ENCODE measurements at regions not wholly inside any gene's neighbourhood (a gene's known extent, or its start where the extent isn't known, plus 50 kb on each side); places are given as distances from the start of the nearest gene placed in this dataset.

- H3K4me3 ChIP-seq: no peak overlapping the region
Measured at GRCh38 chr2:52390651-52391050, 1358.7 kb upstream of the NRXN1 start.

GRCh38 chr2:52387937-52388590, 1356.1 kb upstream of the NRXN1 start:
- H3K9me3 ChIP-seq: no peaks in the 10 kb centered on the region
- DNase-seq: no peak
- H3K4me1 ChIP-seq: no peaks in the 10 kb centered on the region
- no peaks in the 10 kb centered on the region for H3K27me3 ChIP-seq
- TF ChIP-seq CTCF (IDR thresholded peaks at IDR 0.05) (no peak), POLR2A (IDR thresholded peaks at IDR 0.05) (no peak)
- no peak overlapping the region for H3K4me3 ChIP-seq
- no peaks in the 10 kb centered on the region for H3K36me3 ChIP-seq
- no peak overlapping the region for H3K27ac ChIP-seq

More at GRCh38 chr2:52390651-52391050, 1358.7 kb upstream of the NRXN1 start:
- no peaks in the 10 kb centered on the region for H3K4me1 ChIP-seq
- DNase-seq: no peak
- H3K27me3 ChIP-seq: no peaks in the 10 kb centered on the region
- H3K36me3 ChIP-seq: no peaks in the 10 kb centered on the region
- H3K9me3 ChIP-seq: no peaks in the 10 kb centered on the region
- H3K27ac ChIP-seq: no peak overlapping the region
- TF ChIP-seq POLR2A (IDR thresholded peaks at IDR 0.05): no peak
- TF ChIP-seq CTCF (IDR thresholded peaks at IDR 0.05): no peak

- Histone ChIP-seq H3K9me3 (no peaks in the 10 kb centered on the region), H3K27me3 (no peaks in the 10 kb centered on the region), H3K4me3 (no peak overlapping the region), H3K4me1 (no peaks in the 10 kb centered on the region), H3K27ac (no peak overlapping the region), H3K36me3 (no peaks in the 10 kb centered on the region)
- no peak for TF ChIP-seq POLR2A (IDR thresholded peaks at IDR 0.05)
- no peak for TF ChIP-seq CTCF (IDR thresholded peaks at IDR 0.05)
- no peak for DNase-seq
Measured at GRCh38 chr2:52386433-52387030, 1354.6 kb upstream of the NRXN1 start.

GRCh38 chr2:52383541-52383940, 1351.6 kb upstream of the NRXN1 start:
- H3K9me3 ChIP-seq: no peaks in the 10 kb centered on the region
- H3K27ac ChIP-seq: no peak overlapping the region
- DNase-seq: no peak
- no peaks in the 10 kb centered on the region for H3K4me1 ChIP-seq
- H3K4me3 ChIP-seq: no peak overlapping the region
- no peaks in the 10 kb centered on the region for H3K36me3 ChIP-seq
- no peak for TF ChIP-seq POLR2A (IDR thresholded peaks at IDR 0.05)
- TF ChIP-seq CTCF (IDR thresholded peaks at IDR 0.05): no peak
- H3K27me3 ChIP-seq: no peaks in the 10 kb centered on the region

- no peaks in the 10 kb centered on the region for H3K36me3 ChIP-seq
- H3K9me3 ChIP-seq: no peaks in the 10 kb centered on the region
- no peaks in the 10 kb centered on the region for H3K4me1 ChIP-seq
- no peaks in the 10 kb centered on the region for H3K27me3 ChIP-seq
- TF ChIP-seq POLR2A (IDR thresholded peaks at IDR 0.05): no peak
- TF ChIP-seq CTCF (IDR thresholded peaks at IDR 0.05): no peak
- DNase-seq: no peak
- no peak overlapping the region for H3K4me3 ChIP-seq
- no peak overlapping the region for H3K27ac ChIP-seq
Measured at GRCh38 chr2:52369178-52369577, 1337.2 kb upstream of the NRXN1 start.

Measured in Peyer's patch (tissue), 4 donors.